Psoas muscle (tissue), 7 donors: ENCODE measurements at regions not wholly inside any gene's neighbourhood (a gene's known extent, or its start where the extent isn't known, plus 50 kb on each side); places are given as distances from the start of the nearest gene placed in this dataset.

ENCODE experiments used
- ATAC-seq, 4 donors: fragments of 200-7000 bp; cut with Tn5 transposase; one replicate each; pipeline ENCODE4 v1.9.1; 2020; ENCODE audit warnings: moderate library complexity in 3 of 4, mild to moderate bottlenecking in 2 of 4
- DNase-seq, 2 donors: peaks; one replicate each; pipeline ENCODE4 v3.0.0-alpha.2; 2020
- H3K27ac ChIP-seq: fragments of 200-600 bp; one replicate; pipeline ENCODE4 v1.8.0; 2022
- H3K27me3 ChIP-seq, 3 donors: fragments of 200-600 bp in 1 of 3; one replicate each; pipeline versions ENCODE4 v1.6.1 to v1.8.0; 2013 to 2022; ENCODE audit warnings: low read length in 2 of 3, mild to moderate bottlenecking in 2 of 3, moderate library complexity in 1 of 3; ENCODE audit not compliant: insufficient read depth in 3 of 3
- H3K36me3 ChIP-seq, 2 donors: fragments of 200-600 bp in 1 of 2; one replicate each; pipeline versions ENCODE4 v1.6.1 to v1.8.0; 2013 to 2022; ENCODE audit warnings: low read depth in 1 of 2, mild to moderate bottlenecking in 1 of 2, moderate library complexity in 1 of 2; ENCODE audit not compliant: insufficient read depth in 1 of 2
- H3K4me1 ChIP-seq: fragments of 200-600 bp; one replicate; pipeline ENCODE4 v1.8.0; 2022
- H3K4me3 ChIP-seq: fragments of 200-600 bp; one replicate; pipeline ENCODE4 v1.8.0; 2022; ENCODE audit warnings: mild to moderate bottlenecking
- H3K9me3 ChIP-seq: fragments of 200-600 bp; one replicate; pipeline ENCODE4 v1.8.0; 2022
- CTCF ChIP-seq: fragments of 200-600 bp; IDR thresholded peaks from one replicate; pipeline ENCODE4 v1.8.0; 2022; ENCODE audit warnings: antibody characterized with exemption
- WGBS, 3 donors: extraction: QIAGEN DNeasy Blood & Tissue Kit; methylation state at CpG; one replicate each; pipeline versions ENCODE4 v1.1.6 to v1.1.7; 2013; 5-methylcytosine and 5-hydroxymethylcytosine counted together
- intact Hi-C, 2 donors: fragments of 100-400 bp; cut with DNase I; formaldehyde crosslinking; loops; one replicate each; pipeline versions ENCODE4 v1.11.0 to v1.14.2; 2022
- donor health status: healthy with polysubstance abuse.
- donor health status: DM: no; HTN: no; CAD: no; lungs with moderate emphysema.
- donor health status: Bipolar disorder and iron deficiency.
- donor health status: healthy.
- donor health status: DM: yes; HTN: yes; CAD: no.
- donor health status: DM: no; HTN: no; CAD: no.
- donor health status: DM: yes; HTN: yes; CAD: no.

DNA sequence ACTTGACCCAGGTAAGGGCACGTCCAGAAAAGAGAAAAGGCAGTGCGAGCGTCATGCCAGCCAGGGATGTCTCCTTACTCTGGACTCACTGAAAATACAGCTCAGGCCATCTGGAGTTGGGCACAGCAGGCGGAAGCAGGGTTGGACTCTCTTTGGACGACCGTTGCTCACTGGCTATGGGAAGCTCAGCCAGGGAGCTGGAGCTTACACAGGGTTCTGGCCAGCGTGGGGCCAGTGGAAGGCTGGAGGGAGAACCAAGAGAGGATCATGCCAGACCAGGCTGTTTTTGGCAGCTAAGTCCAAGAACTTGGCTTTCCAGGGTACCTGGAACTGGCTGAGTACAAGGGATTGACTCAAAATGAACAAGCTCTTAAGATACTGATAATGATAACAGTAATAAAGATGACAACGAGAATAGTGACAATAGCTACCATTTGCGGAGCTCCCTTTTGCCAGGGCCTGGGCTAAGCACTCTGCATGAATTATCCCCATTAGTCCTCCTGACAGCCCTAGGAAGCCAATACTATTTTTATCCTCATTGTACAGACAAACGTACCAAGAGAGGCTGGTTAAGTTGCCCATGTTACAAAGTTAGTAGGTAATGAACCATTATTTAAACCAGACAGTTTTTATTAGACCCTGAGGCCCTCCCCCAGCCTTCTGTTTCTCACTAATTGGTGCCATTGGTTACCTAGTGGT, 177.6 kb downstream of the PTPN20 start:
- WGBS, 3 donors, result 69 to 81% (median 70%) methylated on average over 10 of the region's 10 CpGs
- Histone ChIP-seq H3K27ac (no peak overlapping the region), H3K4me1 (no peaks in the 10 kb centered on the region), H3K9me3 (no peaks in the 10 kb centered on the region), H3K36me3 (no peaks in the 10 kb centered on the region), H3K4me3 (no peak overlapping the region), H3K27me3 (no peaks in the 10 kb centered on the region)
- TF ChIP-seq CTCF, result no peak
- DNase-seq, result no peak
- intact Hi-C loops, result no loop called here
- ATAC-seq, result no peak

GRCh38 chr10:47090042-47090441, 178.8 kb downstream of the PTPN20 start:
- Histone ChIP-seq H3K4me1 (no peaks in the 10 kb centered on the region), H3K4me3 (no peak overlapping the region), H3K27ac (no peak overlapping the region), H3K27me3 (no peaks in the 10 kb centered on the region), H3K36me3 (no peaks in the 10 kb centered on the region), H3K9me3 (no peaks in the 10 kb centered on the region)
- no peak for TF ChIP-seq CTCF
- no peak for DNase-seq
- intact Hi-C loops, result no loop called here
- ATAC-seq, result no peak
- WGBS, 3 donors, result 94 to 99% (median 96%) methylated on average over 3 of the region's 3 CpGs

- no peaks in the 10 kb centered on the region for H3K27me3 ChIP-seq
- H3K4me1 ChIP-seq, result no peaks in the 10 kb centered on the region
- H3K27ac ChIP-seq, result no peak overlapping the region
- DNase-seq, result no peak
- no peaks in the 10 kb centered on the region for H3K9me3 ChIP-seq
- no peak for ATAC-seq
- no peak overlapping the region for H3K4me3 ChIP-seq
- TF ChIP-seq CTCF, result no peak
- 69 to 79% (median 74%) methylated on average over 7 of the region's 7 CpGs for WGBS, 3 donors
- intact Hi-C loops, result no loop called here
- H3K36me3 ChIP-seq, result no peaks in the 10 kb centered on the region
Observed at GRCh38 chr10:47090903-47091302, 179.7 kb downstream of the PTPN20 start.

DNA sequence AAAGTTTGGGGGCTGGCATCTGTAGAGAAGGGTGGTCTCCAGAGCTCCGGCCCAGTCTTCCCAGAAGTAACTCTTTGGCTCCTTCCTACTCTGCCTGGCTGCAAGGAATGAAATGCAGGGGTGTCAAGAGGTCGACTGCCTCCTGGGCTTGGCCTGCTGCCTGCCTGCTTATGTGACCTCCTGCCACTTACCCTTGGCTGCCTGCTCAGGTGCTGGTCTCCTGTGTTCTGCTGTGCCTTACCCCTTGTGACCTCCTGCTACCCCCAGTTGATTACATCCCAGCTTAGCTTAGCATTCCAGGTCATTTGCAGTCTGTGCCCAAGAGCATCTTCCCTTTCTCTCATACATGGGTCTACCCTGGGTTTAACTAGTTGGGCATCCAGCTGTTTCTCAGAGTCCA, 180.2 kb downstream of the PTPN20 start:
- Histone ChIP-seq H3K9me3 (no peaks in the 10 kb centered on the region), H3K27me3 (no peaks in the 10 kb centered on the region), H3K4me1 (no peaks in the 10 kb centered on the region), H3K4me3 (no peak overlapping the region), H3K36me3 (no peaks in the 10 kb centered on the region), H3K27ac (no peak overlapping the region)
- no peak for TF ChIP-seq CTCF
- intact Hi-C loops, result no loop called here
- DNase-seq (no peak), ATAC-seq (no peak)
- 69 to 86% (median 82%) methylated on average over 2 of the region's 2 CpGs for WGBS, 3 donors

- no peak for TF ChIP-seq CTCF
- 95 to 96% (median 96%) methylated on average over 4 of the region's 4 CpGs for WGBS, 3 donors
- no peaks in the 10 kb centered on the region for H3K36me3 ChIP-seq
- H3K4me1 ChIP-seq, result no peaks in the 10 kb centered on the region
- intact Hi-C loops, result no loop called here
- no peaks in the 10 kb centered on the region for H3K9me3 ChIP-seq
- no peak overlapping the region for H3K27ac ChIP-seq
- H3K27me3 ChIP-seq, result no peaks in the 10 kb centered on the region
- ATAC-seq (no peak), DNase-seq (no peak)
- no peak overlapping the region for H3K4me3 ChIP-seq
Observed at GRCh38 chr10:47092376-47092775, 181.1 kb downstream of the PTPN20 start.
